Forelimb muscle (tissue), 1 donor: ENCODE measurements at regions not wholly inside any gene's neighbourhood (a gene's known extent, or its start where the extent isn't known, plus 50 kb on each side); places are given as distances from the start of the nearest gene placed in this dataset.
"Not testable (repeated sequence)": the region's sequence is repeated elsewhere in the genome, so short reads cannot be mapped to it uniquely, and the experiment has no call there.

Experiments
- DNase-seq: peaks from one replicate; pipeline ENCODE4 v3.0.0-alpha.2; 2013; ENCODE audit warnings: low read depth

DNA sequence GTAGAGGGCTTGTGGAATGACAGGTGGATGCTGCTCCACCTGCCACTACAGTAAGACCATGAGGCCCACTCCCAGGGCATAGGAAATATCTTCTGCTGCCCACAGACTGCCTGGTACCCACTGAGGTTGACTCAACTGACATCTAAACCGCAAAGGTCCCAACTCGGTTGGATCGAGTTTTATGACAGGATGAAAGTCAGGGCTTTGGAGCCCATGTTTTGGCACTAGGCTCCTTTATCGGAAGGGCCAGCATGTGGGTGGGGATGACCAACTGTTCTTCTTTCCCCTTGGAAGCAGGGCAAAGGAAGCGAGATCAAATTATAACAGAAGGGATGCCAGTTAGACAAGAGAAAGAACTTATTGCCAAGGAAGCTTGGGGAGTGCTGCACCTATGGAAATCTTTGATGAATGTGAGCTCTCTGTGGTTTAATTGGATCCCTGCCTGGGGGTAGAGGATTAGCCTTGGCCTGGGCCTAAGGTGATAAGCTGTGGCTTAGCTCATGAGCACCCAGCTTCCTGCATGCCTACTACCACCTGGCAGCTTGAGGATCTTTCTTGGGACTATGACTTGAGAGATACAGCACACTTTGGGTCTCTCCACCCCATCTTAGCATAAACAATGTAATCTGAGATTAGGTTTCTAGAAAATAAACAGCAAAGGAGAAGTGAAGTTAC lies 121.8 kb downstream of the KCNA5 start:
- no peak for DNase-seq

DNA sequence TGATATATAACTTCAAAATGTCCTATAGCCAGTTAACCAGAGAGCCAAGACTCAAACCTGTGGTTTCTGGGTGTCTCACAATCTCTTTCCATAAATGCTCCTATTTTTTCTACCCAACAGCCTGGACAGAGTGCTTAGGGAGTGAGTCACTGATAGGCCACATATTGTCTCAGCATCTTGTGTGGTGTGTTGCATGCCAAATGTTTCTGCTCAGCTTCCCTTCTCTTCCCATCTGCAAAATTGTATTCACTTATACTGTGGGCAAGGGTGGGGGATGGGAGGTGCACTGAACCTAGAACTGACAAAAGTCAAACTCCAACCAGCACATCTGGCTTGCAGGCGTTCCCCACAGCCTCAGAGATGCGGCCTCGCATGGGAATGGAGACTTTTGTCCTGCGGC lies 123.3 kb downstream of the KCNA5 start:
- DNase-seq, result no peak

DNA sequence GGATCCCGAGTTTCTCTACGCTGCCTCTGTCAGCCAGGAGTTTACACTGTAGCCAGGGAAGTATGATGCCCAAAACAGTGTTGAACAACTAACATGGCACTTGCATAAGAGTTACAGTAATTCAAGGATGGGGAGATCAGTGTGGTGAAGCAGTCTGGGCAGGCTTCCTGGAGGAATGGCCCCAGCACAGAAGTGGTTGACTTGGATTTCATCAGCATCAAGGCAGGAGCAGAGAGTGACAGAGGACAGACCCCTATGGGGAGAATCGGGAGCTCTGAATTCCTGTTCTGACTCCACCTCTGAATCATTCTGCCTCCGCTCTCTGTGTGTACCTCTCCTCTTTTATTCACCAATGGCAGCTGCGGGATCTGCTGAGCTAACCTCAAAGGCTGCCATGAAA lies 124.5 kb downstream of the KCNA5 start:
- DNase-seq, result no peak

DNA sequence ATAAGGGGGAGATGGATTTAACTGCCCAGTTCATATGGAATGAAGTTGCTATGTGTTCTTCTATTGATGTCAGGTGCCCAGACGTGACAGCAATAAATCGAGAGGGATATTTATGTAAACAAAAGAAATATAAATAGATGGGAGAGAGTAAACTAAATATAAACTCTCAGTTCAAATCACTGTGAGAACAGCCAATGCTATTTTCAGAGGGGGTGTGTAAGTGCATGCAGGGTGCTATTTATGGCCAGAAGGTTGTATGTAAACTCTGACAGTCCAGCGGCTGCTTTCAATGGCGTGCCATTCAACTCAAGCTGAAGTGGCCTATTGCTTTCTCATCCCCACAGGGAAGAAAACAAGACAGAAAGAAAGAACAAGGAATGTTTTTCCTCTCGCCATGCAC lies 127.2 kb downstream of the KCNA5 start:
- no peak for DNase-seq

DNA sequence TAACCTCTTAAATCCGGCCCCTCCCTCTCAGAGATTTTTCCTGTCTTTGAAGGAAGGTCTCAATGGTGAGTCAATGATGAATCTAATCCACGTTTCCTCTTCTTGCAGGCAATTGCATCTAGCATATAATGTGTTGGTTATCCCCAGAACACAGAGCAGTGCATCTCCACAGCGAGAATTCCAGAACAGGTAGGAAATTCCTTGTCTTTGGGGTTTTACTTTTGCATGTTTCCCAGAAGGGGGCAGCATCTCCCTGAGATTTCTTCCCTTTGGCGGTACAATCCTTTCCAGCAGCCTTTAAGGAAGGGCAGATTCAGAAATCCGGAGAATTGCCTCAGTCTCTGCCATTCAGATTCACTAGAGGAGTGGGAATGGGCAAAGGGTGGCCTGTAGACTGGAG lies 128.0 kb downstream of the KCNA5 start:
- peak; percentile 28 for DNase-seq

DNA sequence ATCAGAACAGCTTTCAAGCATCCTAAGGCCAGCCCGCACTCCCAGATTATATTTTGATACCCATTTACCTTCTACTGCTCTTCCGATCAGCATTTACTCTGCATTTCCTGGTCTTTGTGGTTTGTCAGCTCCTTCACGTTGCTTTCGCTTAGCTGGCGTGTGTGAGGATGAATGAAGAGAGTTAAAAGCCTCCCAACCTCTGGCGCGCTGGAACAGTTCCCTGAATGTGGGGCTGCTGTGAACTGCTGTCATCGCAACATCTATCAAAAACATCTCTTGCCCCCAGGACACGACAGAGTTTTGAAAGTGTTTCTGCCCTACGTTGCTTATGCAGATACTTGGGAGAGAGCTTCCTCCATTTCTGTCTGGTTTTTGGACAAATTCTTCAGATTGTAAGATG lies 129.2 kb downstream of the KCNA5 start:
- no peak for DNase-seq

DNA sequence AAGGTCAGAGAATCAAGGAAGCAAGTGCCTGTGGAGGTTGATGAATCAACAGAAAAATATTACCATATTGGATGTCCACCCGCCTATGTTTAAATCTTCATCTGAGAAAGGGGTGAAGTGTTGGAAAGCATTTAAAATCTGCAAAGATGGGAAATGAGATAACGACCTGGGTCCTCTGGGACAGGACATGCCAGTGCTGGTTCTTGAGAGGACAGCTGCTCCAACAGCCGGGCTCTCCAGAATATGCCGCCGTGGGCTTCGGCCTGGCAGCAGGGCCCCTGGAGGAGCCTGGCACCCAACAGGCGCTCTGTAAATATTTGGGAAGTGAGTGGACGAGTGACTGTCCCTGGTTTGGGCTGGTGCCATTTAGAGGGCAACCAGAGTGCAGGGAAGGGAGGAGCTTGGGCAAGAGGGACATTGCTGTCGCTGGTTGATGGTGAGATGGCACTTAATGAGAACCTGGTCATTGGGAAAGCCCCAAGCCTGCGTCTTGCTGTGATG lies 129.9 kb downstream of the KCNA5 start:
- DNase-seq, result no peak

DNA sequence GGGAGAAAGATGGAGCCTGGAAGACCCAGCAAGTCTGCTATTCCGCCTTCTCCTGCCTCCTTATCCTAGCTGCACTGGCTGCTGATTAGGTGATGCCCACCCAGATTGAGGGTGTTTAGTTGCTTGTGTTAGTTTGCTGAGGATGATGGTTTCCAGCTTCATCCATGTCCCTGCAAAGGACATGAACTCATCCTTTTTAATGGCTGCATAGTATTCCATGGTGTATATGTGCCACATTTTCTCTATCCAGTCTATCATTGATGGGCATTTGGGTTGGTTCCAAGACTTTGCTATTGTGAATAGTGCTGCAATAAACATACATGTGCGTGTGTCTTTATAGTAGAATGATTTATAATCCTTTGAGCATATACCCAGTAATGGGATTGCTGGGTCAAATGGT lies 131.7 kb downstream of the KCNA5 start:
- DNase-seq, result not testable (repeated sequence)

DNA sequence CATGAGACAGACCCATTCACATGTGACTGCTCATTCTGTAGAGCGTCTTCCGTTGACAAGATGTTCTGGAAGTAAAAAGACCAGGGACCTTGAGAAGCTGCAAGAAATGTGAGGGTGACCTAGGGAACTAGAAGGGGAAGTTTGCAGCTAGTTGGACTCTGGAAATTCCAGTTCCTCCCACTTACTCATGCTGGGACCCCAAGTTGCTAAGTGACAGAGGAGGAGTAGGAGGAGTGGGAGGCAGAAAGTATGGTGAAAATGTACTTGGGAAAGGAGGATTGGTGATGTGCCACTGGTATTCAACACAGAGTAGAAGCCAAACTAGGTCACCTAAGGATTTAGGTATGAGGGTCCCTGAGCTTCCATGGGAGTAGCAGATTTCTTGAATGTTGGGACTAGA lies 132.4 kb downstream of the KCNA5 start:
- DNase-seq, result no peak

DNA sequence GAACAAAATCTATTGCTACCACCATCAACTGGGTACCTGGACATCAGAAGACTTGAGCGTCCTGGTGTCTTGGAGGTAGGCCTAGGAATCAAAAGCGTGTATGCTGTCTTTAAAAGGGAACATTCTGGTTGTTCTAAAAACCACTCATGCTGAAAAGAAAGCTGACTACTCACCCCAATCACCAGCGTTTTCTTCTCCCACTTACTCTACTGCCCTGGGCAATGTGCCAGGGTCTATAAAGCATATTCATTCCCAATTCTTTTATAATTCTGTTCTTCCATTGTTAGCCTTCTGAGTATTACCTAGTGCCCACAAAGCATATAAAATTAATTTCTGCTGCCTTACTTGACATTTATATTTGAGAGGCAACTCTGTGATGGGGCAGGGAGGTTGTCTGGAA lies 133.4 kb downstream of the KCNA5 start:
- no peak for DNase-seq

DNA sequence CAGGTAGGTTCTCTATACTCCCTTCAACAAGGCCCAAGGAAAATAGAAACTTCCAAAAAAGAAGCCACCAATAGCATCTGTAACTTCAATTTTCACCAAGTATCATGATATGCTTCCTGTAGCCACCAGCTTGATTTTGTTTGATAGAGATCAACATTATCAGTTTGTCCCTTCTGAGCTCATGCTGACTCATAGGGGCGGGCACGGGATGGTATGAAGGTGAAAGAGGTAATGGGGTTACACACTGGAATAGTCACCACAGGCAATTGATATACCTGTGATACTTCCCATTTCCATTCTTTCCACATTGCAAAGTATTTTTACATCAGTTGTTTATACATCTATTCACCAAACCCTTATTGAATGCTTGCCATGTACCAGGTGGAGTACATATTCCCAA lies 134.1 kb downstream of the KCNA5 start:
- DNase-seq, result no peak

DNA sequence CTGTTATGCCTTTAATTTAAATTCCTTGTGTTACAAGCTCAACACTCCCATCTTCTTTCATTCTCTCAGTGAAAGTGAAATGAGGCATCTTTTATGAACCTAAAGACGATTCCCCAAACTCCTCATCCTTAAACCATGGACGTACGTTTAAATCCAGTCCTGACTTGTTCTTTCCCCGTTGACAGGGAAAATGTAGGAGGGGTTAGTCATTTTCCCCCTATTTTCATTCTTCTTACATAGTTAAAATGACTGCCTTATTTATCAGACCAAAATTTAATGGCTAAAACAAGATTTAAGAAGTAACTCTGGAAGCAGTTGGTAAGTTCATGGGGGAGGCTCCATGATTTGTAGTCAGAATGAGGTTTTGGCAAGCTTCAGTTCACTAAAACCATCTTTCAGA lies 134.9 kb downstream of the KCNA5 start:
- DNase-seq, result no peak

DNA sequence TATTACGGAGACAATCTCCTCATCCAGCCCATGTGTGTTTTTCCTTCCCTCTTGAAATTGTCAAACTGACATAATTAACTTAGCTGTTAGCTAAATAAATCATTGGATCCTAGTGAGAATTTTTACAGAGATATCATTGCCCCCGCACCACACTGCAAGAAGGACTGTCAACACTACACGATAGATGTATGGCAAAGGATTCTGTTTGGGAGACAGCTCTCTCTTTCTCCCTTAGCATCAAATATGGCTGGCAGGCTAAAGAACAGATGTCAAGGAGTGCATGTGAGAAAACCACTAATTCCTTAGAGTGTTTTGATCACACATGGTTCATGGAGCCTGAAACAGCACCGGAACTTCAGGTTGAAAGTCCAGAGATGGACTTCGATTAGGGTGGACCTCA lies 136.8 kb downstream of the KCNA5 start:
- DNase-seq, result no peak

DNA sequence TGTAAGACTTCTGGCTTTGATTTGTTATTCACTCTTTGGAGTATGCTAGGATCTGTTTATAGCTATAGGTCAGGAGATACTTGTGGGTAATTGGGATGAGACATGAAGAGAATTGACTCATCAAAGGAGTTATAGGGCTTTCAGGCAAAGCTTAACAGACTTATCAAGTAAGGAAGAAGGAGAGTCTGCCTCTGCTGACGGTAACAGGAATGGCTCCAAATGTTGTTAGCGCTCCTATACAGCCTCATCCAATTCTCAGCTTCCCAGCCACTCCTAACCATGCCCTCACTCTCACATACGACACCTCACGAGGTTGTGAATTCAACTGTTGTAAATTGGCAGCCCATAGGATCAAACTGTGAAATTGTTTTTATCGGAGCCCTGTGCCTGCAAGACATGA lies 140.5 kb downstream of the KCNA5 start:
- no peak for DNase-seq

DNA sequence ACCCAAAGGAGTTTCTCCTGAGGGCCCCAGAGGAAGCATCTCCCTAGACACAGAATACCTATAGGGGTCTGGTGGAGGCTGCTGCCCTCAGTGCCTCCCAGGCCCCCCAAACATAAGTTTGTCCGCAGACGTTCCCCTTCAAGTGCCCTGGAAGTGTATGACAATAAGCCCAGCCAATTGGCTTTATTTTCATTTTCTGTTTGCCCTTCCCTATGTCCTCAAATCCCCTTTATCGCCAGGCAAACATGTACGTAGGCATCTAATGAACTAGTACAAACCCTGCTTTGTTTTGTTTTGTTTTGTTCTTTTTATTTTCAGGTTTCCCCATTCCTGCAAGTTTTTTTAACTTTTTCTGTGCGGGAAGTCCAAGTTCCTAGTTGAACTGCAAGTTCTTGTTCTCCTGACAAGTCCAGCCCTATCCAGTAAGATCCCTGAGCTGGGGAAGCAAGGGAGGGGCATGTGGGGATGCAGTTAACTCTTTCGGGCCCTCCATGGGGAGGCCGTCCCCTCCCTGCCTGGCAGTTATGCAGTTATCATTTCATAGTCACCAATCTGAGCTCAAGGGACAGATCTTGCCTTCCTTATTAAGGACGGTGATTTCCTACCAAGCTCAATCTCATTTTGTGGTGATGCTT lies 141.9 kb downstream of the KCNA5 start:
- no peak for DNase-seq

DNA sequence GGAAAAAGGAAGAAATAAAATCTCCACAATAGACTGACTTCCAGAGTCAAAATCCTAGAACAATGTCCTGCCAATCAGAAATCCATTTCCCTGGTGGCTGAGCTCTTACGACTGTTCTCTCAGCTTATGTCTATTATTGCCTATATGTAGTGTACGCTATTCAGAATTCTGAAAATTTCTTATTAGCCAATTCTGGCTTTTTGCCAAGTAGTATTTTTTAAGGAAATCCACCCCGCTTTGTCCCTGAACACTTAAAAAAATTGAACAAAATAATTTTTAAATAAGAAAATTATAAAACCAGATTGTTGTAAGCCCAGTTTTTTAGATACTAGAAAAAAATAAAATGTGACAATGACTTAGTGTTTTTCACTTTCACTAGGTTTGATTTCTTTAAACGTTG lies 143.0 kb downstream of the KCNA5 start:
- DNase-seq, result no peak

DNA sequence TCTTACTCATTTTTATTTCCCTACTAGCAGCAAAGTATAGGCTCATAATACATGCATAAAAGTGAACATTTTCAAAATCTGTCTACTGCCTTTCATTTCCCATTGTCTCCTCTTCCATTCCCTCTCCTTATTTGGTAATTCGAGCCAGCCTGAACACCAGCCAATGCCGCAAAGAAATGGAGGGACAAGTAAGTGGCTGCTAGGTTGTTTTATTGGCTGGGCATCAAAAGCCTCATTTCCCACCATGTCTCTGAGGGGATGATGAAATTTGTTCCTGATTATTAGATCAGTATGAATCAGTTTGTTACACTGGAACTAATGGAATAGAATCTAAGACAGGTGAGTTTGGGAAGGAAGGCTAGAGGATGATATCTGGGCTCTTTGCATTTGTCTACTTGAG lies 143.5 kb downstream of the KCNA5 start:
- DNase-seq, result no peak

DNA sequence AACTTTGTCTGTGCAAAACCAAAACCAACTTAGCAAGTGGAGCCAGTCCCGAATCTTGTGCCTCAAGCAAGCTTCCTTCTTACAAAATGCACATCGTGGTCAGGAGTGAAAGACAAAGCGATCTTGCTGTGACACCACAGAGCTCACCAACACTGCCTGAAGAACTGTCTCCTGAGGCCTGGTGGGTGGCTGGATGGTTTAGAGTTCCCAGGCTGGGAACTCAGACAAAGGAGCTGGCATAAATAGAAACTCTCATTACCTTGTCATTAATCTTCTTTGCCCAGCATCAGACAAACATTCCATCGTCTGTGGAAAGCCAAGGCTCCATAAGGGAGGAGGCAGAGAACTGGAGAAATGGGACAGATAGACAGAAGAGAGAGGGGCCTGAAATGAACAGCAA lies 144.8 kb downstream of the KCNA5 start:
- DNase-seq, result no peak

DNA sequence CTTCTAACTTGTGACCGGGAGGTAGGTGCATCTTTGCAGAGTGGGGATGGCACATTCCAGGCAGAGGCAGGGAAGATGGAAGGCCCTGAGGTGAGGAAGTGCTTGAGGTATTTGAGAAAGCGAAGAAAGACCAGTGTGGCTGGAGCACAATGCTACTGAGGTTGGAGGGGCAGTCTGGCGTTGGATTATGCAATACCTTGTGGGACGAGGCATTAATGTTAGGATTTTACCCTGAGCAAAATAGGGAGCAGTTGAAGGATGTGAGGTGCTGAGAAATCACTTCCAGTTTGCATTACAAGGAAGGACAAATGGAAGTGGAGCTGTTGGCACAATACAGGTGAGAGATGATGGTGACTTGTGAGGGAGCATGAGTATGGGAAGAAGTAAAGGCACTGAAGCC lies 145.5 kb downstream of the KCNA5 start:
- DNase-seq, result no peak

DNA sequence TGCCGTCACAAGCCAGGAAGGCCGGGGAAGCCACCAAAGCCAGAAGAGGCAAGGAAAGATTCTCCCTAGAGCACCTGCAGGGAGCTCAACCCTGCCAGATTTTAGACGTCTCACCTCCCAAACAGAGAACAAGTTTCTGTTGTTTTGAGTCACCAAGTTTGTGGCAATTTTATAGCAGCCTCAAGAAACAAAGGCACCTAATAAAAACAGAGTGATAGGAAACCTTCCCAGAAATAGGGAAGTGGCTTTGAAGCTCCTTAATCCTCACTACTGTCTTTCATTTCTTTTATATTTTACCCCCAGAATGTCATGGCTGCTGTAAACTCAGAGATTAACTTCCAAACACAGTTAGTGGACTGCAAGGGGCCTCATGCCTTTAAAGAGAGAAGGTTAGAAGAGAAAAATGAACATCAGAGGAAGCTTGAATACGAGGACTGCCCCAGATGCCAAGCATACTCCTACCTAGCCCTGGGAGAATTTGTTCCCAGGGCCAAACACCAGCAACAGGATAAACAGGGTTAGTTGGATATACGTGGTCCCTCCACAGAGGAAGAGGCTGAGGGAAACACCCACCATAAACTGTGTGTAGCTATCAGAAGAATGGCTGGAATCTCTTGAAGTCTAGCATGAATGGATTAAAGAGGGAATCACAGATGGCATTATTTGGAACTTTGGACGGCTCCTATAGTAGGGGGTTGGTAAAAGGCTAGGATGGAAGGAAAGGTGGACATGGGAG lies 148.3 kb downstream of the KCNA5 start:
- no peak for DNase-seq

DNA sequence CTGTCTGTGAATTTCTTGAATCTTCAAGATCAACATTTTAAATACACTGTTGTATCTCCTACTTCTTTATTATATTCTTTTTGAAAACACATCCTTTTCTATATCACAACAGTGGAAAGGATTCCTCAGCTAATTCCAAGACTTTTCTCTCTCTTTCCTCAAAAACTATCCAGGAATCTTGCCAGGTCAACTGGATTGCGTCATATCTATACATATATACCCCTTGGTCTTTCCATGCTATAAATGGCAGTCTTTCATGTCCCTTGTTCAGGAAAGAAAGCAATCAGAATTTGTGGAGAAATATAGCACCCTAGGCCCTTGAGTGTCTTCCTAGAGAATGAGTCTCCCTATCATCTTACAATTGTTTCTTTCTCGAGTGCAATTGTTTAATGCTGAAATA lies 149.0 kb downstream of the KCNA5 start:
- no peak for DNase-seq

DNA sequence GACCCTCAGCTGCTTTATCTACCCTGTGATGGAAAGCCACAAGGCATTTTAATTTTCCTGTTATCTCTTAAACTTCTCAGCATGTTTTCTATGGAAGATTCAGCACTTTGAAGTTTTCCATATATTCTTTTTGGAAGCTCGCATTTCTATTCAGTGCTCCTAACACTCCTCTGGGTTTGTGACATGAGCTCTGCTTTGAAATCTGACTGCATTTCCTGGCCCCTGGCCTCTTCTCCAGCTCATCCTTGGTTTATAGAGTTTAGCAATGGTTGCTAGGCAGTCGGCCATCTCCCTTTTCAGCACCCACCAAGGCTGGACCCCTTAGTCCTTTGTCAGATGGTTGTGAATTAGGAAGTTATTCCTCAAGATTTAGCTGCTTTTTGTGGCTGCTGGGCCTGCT lies 150.6 kb downstream of the KCNA5 start:
- no peak for DNase-seq

DNA sequence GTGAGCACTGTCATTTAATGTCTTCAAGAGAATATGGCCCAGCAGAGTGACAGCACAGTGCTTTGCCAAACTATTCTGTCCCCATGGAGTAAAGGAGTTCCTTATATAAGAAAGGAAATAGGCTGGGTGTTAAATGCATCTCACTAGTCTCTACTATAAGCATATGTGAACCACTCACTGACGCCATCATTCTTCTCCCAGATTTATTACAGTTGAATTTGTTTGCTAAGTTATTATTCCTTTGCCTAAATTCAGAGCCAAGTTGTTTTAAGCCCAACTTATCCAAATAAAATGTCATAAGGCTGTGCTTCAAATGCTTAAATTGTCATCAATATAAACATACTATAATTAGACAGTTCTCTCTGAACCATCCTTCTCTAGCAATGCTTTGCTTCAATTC lies 151.6 kb downstream of the KCNA5 start:
- DNase-seq, result no peak
